ENCODE measurements at regions not wholly inside any gene's neighbourhood (a gene's known extent, or its start where the extent isn't known, plus 50 kb on each side); places are given as distances from the start of the nearest gene placed in this dataset.

DNA sequence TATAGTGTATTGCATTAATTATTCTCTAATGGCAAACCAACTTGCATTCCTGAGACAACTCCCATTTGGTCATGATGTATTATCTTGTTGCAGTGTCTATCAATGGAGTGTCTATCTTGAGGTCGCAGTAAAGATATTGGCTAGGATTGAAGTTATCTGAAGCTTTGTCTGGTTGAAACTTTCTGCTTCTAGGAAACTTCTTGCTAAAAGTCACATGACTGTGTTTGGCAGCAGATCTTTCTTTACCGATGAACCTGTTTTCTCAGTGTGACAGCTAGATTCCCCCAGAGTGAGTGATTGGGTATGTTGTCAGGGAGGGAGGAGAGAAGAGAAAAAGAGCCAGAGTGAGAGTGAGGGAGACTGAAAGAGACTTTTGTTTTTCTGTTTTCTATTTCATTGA, 119.6 kb downstream of the QPCT start:
- Histone ChIP-seq H3K9me3 (ENCODE audit: insufficient read depth, low read depth) (no peaks in the 10 kb centered on the region), H3K27me3 (ENCODE audit: insufficient read depth, low read depth) (no peaks in the 10 kb centered on the region), H3K9me2 (ENCODE audit: insufficient read depth) (no peaks in the 10 kb centered on the region), H3K36me3 (ENCODE audit: low read depth) (no peaks in the 10 kb centered on the region), H3K79me2 (ENCODE audit: low read depth) (no peaks in the 10 kb centered on the region), H3K4me3 (no peak overlapping the region), H3K27ac (no peak overlapping the region), H4K20me1 (ENCODE audit: insufficient read depth) (no peaks in the 10 kb centered on the region), H3F3A (ENCODE audit: insufficient read depth, low read depth) (no peaks in the 10 kb centered on the region), H3K4me2 (peak overlapping the region; percentile 2; the same call in 1 of the 2 replicates), H2AFZ (no peak overlapping the region), H3K4me1 (replicated peaks; ENCODE audit: insufficient read depth) (peaks cover 23% of the 10 kb centered on the region)
- no peak for DNase-seq
- BruUV-seq (replicated peaks): no TSS peak
- TF ChIP-seq, protein P1, sequence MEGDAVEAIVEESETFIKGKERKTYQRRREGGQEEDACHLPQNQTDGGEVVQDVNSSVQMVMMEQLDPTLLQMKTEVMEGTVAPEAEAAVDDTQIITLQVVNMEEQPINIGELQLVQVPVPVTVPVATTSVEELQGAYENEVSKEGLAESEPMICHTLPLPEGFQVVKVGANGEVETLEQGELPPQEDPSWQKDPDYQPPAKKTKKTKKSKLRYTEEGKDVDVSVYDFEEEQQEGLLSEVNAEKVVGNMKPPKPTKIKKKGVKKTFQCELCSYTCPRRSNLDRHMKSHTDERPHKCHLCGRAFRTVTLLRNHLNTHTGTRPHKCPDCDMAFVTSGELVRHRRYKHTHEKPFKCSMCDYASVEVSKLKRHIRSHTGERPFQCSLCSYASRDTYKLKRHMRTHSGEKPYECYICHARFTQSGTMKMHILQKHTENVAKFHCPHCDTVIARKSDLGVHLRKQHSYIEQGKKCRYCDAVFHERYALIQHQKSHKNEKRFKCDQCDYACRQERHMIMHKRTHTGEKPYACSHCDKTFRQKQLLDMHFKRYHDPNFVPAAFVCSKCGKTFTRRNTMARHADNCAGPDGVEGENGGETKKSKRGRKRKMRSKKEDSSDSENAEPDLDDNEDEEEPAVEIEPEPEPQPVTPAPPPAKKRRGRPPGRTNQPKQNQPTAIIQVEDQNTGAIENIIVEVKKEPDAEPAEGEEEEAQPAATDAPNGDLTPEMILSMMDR (conservative IDR thresholded peaks at IDR 0.05): no peak
- no peak for TF ChIP-seq EZH2 (IDR thresholded peaks at IDR 0.05; ENCODE audit: low read depth)
- ChIA-PET CTCF (no interaction called here), POLR2A (ENCODE audit: unreplicated experiment) (no interaction called here)
- intact Hi-C loops (cut with micrococcal nuclease; ENCODE audit: unreplicated experiment): no loop called here

DNA sequence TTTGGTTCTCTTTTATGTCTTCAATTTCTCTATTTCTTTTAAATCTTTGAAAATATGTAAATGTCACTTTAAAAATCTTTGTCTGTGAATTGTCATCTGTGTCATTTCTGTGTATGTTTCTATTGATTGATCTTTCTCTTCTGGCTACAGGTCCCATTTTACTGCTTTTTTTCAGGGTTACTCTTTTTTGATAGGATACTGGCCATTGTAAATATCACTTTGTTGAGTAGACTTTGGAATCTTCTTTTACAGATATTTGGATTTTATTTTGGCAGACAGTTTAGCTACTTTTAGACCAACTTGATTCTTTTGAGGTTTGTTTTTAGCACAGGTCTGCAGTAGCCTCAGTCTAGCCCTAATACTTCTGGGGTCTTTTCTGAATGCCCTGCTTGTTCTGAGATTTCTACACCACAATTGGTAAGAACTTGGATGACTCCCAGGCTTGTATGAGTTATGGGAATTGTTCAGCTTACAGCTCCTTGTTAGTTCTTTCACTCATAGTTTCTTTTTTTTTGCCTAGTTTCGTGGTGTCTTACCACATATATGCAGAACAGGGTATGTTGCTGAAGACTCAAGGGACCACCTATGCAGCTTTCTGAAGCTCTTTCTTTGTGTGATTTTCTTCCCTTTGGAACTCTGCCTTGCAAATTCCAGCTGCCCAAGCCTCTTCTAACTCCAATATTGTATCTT, 122.2 kb downstream of the QPCT start:
- ChIA-PET POLR2A (ENCODE audit: unreplicated experiment) (no interaction called here), CTCF (no interaction called here)
- Histone ChIP-seq H3K36me3 (ENCODE audit: low read depth) (no peaks in the 10 kb centered on the region), H3K4me3 (no peak overlapping the region), H3K4me1 (replicated peaks; ENCODE audit: insufficient read depth) (peaks cover 12% of the 10 kb centered on the region), H3K27ac (no peak overlapping the region), H2AFZ (no peak overlapping the region), H3K9me2 (ENCODE audit: insufficient read depth) (no peaks in the 10 kb centered on the region), H3K79me2 (ENCODE audit: low read depth) (no peaks in the 10 kb centered on the region), H3K4me2 (no peak overlapping the region), H3F3A (ENCODE audit: insufficient read depth, low read depth) (0 out of 2 replicates have a peak, but pooled peaks cover 2% of the 10 kb centered on the region), H3K9me3 (ENCODE audit: insufficient read depth, low read depth) (no peaks in the 10 kb centered on the region), H4K20me1 (ENCODE audit: insufficient read depth) (no peaks in the 10 kb centered on the region), H3K27me3 (ENCODE audit: insufficient read depth, low read depth) (no peaks in the 10 kb centered on the region)
- DNase-seq: no peak
- no TSS peak for BruUV-seq (replicated peaks)
- TF ChIP-seq EZH2 (IDR thresholded peaks at IDR 0.05; ENCODE audit: low read depth): no peak
- TF ChIP-seq, protein P1 (conservative IDR thresholded peaks at IDR 0.05): no peak
- intact Hi-C loops (cut with micrococcal nuclease; ENCODE audit: unreplicated experiment): no loop called here

DNA sequence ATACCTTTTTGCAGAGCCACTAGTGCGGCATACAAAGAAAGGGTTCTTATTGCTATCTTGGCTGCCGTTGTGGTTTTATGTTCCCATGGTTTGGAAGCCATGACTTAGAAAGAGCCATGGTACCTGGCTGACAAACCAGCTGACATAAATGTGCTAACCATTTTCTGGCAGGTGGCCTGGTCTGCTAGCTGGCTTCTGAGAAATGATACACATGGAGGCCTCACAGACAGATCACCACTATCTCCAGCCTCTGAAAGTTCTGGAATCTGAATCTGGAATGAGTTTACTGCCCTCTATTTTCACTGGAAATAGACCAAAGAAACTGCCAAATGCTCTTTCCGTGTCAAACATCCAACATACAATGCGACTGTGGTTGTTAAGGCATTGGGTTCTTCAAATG, 123.7 kb downstream of the QPCT start:
- TF ChIP-seq, protein P1 (conservative IDR thresholded peaks at IDR 0.05): no peak
- CTCF ChIA-PET: no interaction called here
- DNase-seq: no peak
- intact Hi-C loops (cut with micrococcal nuclease; ENCODE audit: unreplicated experiment): no loop called here
- Histone ChIP-seq H4K20me1 (ENCODE audit: insufficient read depth) (no peaks in the 10 kb centered on the region), H3K9me3 (ENCODE audit: insufficient read depth, low read depth) (no peaks in the 10 kb centered on the region), H3K9me2 (ENCODE audit: insufficient read depth) (no peaks in the 10 kb centered on the region), H3K27me3 (ENCODE audit: insufficient read depth, low read depth) (no peaks in the 10 kb centered on the region), H2AFZ (no peak overlapping the region), H3K4me2 (no peak overlapping the region), H3K36me3 (ENCODE audit: low read depth) (no peaks in the 10 kb centered on the region), H3K79me2 (ENCODE audit: low read depth) (no peaks in the 10 kb centered on the region), H3K27ac (no peak overlapping the region), H3K4me3 (no peak overlapping the region), H3K4me1 (replicated peaks; ENCODE audit: insufficient read depth) (peaks cover 27% of the 10 kb centered on the region), H3F3A (ENCODE audit: insufficient read depth, low read depth) (peaks cover 12% of the 10 kb centered on the region; the same call in 1 of the 2 replicates)
- no TSS peak for BruUV-seq (replicated peaks)
- POLR2A ChIA-PET (ENCODE audit: unreplicated experiment): interaction anchor here (0.6 kb wide), 1 partner anchor 106 kb away, joined by 3 read pairs; no protein-coding TSS in a partner anchor
